ENCODE measurements at regions not wholly inside any gene's neighbourhood (a gene's known extent, or its start where the extent isn't known, plus 50 kb on each side); places are given as distances from the start of the nearest gene placed in this dataset.

DNA sequence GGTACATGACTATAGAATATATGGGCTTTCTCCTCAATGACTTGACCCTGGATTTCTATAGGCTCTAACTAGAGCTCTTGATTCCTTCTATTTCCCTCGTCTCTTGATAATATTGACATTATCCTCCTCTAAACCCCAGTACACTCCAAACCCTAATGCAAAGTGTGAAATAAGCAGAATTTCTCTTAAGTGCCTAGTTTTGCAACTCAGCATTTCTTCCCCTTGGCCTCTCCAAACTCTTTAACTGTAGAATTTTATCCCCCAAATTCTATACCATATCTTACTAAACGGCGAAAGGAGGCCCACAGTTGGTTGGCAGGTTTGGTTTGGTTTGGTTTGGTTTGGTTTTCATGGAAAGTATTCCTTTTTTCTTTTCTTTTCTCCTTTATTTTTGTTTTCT, 498.7 kb downstream of the CCER1 start:
- TF ChIP-seq POLR2A (IDR thresholded peaks at IDR 0.05), result no peak
- TF ChIP-seq, protein P1, sequence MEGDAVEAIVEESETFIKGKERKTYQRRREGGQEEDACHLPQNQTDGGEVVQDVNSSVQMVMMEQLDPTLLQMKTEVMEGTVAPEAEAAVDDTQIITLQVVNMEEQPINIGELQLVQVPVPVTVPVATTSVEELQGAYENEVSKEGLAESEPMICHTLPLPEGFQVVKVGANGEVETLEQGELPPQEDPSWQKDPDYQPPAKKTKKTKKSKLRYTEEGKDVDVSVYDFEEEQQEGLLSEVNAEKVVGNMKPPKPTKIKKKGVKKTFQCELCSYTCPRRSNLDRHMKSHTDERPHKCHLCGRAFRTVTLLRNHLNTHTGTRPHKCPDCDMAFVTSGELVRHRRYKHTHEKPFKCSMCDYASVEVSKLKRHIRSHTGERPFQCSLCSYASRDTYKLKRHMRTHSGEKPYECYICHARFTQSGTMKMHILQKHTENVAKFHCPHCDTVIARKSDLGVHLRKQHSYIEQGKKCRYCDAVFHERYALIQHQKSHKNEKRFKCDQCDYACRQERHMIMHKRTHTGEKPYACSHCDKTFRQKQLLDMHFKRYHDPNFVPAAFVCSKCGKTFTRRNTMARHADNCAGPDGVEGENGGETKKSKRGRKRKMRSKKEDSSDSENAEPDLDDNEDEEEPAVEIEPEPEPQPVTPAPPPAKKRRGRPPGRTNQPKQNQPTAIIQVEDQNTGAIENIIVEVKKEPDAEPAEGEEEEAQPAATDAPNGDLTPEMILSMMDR (IDR thresholded peaks at IDR 0.05), result no peak

Measured in heart left ventricle (tissue), 13 donors.